D721Med (cell line): ENCODE measurements at regions not wholly inside any gene's neighbourhood (a gene's known extent, or its start where the extent isn't known, plus 50 kb on each side); places are given as distances from the start of the nearest gene placed in this dataset.

Experiments
- DNase-seq: peaks from one replicate; pipeline ENCODE4 v3.0.0; 2011; ENCODE audit warnings: low spot score; ENCODE audit not compliant: insufficient read length
- FAIRE-seq: peaks from 2 replicates; lab custom pipeline; 2011; peaks lifted over from hg19 to GRCh38; lab: Jason Lieb, UNC
- CTCF ChIP-seq: IDR thresholded peaks from 2 replicates; pipeline ENCODE4 v1.5.1; 2012; ENCODE audit warnings: mild to moderate bottlenecking, control low read depth; ENCODE audit not compliant: insufficient read depth; ENCODE audit errors: missing control alignments

GRCh38 chr21:16863362-16863905 is 649.4 kb upstream of the CXADR start:
- DNase-seq (no peak), FAIRE-seq (no peak)
- no peak for TF ChIP-seq CTCF

- no peak for TF ChIP-seq CTCF
- DNase-seq (no peak), FAIRE-seq (no peak)
Observed at GRCh38 chr21:16863908-16864307, 648.9 kb upstream of the CXADR start.

GRCh38 chr21:16865632-16866031 is 647.2 kb upstream of the CXADR start:
- TF ChIP-seq CTCF: no peak
- no peak for DNase-seq
- no peak for FAIRE-seq

- no peak for TF ChIP-seq CTCF
- DNase-seq: no peak
- no peak for FAIRE-seq
Observed at GRCh38 chr21:16866851-16867250, 646.0 kb upstream of the CXADR start.

- no peak for TF ChIP-seq CTCF
- DNase-seq: no peak
- no peak for FAIRE-seq
Observed at GRCh38 chr21:16870103-16870502, 642.7 kb upstream of the CXADR start.

GRCh38 chr21:16872616-16873015 is 640.2 kb upstream of the CXADR start:
- DNase-seq (no peak), FAIRE-seq (no peak)
- TF ChIP-seq CTCF: no peak

GRCh38 chr21:16873176-16873575 is 639.7 kb upstream of the CXADR start:
- DNase-seq (no peak), FAIRE-seq (no peak)
- no peak for TF ChIP-seq CTCF
